Activated CD4-positive, CD25-positive, alpha-beta regulatory T cell (primary cell): ENCODE measurements at regions not wholly inside any gene's neighbourhood (a gene's known extent, or its start where the extent isn't known, plus 50 kb on each side); places are given as distances from the start of the nearest gene placed in this dataset.
"Not testable (repeated sequence)": the region's sequence is repeated elsewhere in the genome, so short reads cannot be mapped to it uniquely, and the experiment has no call there.

Experiments used
- DNase-seq, 4 experiments: peaks; one replicate each; lab custom pipeline; 2025; lab: John Stamatoyannopoulos, UW

GRCh38 chr3:176074096-176074495 lies 1123.2 kb downstream of the TBL1XR1 start:
- DNase-seq, result no peak

- no peak for DNase-seq
Measured at GRCh38 chr3:176071943-176072342, 1125.3 kb downstream of the TBL1XR1 start.

DNA sequence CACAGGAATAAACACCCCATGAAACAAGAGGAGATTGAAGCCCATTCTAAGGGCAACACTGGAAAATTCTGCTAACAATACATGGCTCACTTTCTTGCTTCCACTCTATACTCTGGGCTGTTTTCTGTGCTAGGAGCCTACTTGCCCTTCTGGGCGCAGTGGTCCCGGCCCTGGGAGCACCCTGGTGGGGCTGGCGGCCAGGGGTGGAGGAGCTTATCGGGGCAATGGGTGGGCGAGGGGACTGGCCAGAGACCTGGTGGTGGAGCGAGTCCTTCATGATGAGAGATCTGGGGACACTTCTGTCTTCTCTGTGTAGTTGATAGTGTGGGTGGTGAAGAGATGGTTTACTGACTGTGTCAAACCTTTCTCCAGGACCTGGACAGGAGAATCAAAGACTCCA lies 1128.5 kb downstream of the TBL1XR1 start:
- no peak for DNase-seq

- DNase-seq, result no peak
Measured at GRCh38 chr3:176058856-176059255, 1138.4 kb downstream of the TBL1XR1 start.

- DNase-seq, result no peak
Measured at GRCh38 chr3:176055836-176056235, 1141.4 kb downstream of the TBL1XR1 start.

GRCh38 chr3:176051766-176052165 lies 1145.5 kb downstream of the TBL1XR1 start:
- no peak for DNase-seq

- DNase-seq, result no peak
Measured at GRCh38 chr3:176046703-176047102, 1150.6 kb downstream of the TBL1XR1 start.

DNA sequence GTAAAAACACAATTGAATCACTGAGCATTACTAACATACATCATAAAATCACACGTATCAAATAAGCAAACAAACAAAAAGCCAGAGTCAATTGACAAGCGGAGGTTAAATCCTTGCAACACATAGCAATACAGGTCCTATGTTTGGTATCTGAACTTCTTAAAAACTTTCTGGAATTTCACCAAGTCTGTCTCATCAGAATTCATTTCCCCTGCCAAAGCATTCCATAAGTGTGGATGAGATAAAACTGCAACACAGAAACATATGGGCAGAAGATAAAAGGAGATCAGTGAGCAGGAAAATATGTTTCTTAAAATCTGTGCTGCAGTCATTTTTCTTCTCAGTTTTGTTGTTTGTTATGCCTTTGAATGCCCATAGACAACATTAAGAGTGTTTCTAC lies 1155.5 kb downstream of the TBL1XR1 start:
- DNase-seq, result no peak

DNA sequence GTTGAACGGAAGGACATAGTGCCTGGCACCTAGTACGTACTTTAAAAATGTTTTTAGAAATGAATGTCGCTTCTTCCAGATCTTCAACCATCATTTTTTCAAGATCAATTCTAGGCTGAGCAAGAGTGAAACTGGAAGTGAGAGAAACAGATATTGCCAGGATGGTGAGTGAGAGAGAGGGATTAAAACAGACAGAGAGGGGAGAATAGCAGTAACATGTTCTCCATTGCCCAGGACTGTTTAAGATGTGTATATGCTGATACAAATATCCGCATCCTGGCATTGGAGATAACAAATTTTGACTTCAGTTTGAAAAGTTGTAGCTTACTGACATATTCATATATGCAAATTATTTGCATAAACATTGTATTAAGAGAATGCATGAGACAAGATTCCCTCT lies 1156.1 kb downstream of the TBL1XR1 start:
- DNase-seq, result no peak

GRCh38 chr3:176037636-176038035 lies 1159.6 kb downstream of the TBL1XR1 start:
- DNase-seq, result no peak

DNA sequence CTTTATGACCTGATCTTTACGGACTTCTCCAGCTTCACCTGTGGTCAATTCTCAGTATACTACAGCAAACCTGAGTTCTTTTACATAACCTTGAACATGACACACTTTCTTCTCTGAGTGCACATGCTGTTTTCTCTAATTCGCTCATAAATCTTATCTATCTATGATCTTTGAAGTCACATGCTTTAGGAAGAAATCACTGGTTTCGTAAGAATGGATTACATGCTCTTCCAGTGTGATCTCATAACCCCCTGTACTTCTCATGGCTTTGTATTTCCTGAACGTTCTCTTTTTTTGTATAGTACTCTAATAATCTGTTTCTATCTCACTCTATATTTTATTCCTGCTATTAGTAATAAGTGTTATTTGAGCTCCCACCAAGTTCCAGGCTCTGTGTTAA lies 1165.2 kb downstream of the TBL1XR1 start:
- DNase-seq, result no peak

DNA sequence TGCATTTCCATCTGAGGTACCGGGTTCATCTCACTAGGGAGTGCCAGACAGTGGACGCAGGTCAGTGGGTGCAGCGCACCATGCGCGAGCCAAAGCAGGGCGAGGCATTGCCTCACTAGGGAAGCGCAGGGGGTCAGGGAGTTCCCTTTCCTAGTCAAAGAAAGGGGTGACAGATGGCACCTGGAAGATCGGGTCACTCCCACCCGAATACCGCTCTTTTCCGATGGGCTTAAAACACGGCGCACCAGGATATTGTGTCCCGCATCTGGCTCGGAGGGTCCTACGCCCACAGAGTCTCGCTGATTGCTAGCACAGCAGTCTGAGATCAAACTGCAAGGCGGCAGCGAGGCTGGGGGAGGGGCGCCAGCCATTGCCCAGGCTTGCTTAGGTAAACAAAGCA lies 1157.1 kb downstream of the NAALADL2 start:
- DNase-seq, result not testable (repeated sequence)

DNA sequence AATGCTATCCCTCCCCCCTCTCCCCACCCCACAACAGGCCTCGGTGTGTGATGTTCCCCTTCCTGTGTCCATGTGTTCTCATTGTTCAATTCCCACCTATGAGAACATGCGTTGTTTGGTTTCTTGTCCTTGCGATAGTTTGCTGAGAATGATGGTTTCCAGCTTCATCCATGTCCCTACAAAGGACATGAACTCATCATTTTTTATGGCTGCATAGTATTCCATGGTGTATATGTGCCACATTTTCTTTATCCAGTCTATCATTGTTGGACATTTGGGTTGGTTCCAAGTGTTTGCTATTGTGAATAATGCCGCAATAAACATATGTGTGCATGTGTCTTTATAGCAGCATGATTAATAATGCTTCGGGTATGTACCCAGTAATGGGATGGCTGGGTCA lies 1156.1 kb downstream of the NAALADL2 start:
- not testable (repeated sequence) for DNase-seq

- no peak for DNase-seq
Measured at GRCh38 chr3:176009256-176009655, 1150.1 kb downstream of the NAALADL2 start.

DNA sequence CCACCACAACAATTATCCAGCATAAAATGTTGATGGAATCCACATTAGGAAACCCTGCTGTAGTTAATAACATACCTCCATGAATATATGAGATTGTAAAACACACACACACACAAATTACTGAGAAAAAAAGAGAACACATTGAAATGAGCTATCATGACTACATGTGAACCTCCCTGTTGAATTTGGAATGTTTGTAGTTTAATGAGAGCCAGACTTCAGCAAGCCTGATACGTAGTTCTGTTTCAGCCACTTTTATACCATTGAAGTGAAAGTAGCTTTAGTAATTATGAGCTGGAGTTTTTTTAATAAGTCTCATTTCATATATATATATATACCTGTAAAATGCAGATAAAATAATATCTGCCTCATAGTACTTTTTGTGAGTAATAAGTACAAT lies 1146.4 kb downstream of the NAALADL2 start:
- no peak for DNase-seq

DNA sequence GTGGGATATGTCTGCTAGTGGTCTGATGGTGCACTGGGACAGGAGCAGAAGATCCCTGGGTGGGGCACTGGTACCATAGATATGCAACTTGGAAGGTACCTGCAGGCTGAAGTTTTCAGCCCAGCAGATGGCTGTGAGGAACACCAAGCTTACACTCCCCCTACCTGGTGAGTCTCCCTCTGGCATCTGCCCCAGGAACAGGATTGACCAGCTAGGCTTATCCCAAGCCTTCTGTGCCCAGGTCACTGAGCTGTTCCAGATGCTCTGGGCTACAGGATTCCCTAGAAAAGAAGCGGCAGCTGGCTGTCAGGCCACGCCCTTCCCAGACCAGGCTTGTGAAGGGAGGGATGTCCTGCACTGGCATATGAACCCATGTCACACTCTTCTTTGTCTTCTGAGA lies 1130.0 kb downstream of the NAALADL2 start:
- no peak for DNase-seq

GRCh38 chr3:175988401-175988800 lies 1129.3 kb downstream of the NAALADL2 start:
- DNase-seq, result no peak

- no peak for DNase-seq
Measured at GRCh38 chr3:175985781-175986180, 1126.6 kb downstream of the NAALADL2 start.

- no peak for DNase-seq
Measured at GRCh38 chr3:175983379-175983778, 1124.2 kb downstream of the NAALADL2 start.

DNA sequence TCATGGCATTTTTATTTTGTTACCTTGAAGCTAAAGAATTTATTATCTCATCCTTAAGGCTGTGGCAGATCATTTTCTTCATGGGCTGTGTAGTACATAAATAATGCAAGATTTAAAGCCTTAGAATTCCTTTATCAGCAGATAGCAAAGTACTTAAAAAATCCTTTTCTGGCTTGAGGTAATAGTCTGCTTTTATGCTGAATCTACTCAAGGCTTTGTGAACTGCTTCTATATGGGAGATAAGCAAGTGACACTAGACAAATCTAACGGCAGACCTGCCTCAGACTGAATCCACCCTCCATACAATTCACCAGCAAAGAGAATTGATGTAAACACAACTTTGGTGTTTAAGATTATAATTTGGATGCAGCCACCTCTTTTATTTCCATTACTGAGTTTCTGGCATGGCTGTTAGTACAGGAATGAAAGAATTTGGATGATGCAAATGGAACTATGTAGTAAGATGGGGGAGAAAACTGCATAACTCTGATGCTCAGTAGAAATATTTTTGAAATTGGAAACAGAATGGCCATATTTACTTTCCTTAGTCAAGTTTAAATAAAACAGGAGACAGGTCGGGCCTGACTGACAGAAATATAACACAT lies 1121.5 kb downstream of the NAALADL2 start:
- no peak for DNase-seq

- DNase-seq, result no peak
Measured at GRCh38 chr3:175977968-175978752, 1119.0 kb downstream of the NAALADL2 start.

- DNase-seq, result no peak
Measured at GRCh38 chr3:175969456-175969855, 1110.3 kb downstream of the NAALADL2 start.

DNA sequence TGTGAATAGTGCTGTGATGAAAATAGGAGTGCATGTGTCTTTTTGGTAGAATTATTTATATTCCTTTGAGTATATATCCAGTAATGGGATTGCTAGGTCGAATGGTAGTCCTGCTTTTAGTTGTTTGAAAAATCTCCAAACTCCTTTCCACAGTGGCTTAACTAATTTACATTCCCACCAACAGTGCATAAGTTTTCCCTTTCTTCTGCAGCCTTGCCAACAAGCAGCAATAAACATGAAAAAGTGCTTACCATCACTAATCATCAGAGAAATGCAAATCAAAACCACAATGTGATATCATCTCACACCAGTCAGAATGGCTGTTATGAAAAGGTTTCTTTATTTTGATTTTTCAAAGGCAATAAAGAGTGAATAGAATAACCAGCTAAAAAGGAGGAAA lies 1105.9 kb downstream of the NAALADL2 start:
- no peak for DNase-seq

- DNase-seq, result no peak
Measured at GRCh38 chr3:175957427-175957826, 1098.3 kb downstream of the NAALADL2 start.
